ENCODE measurements at regions not wholly inside any gene's neighbourhood (a gene's known extent, or its start where the extent isn't known, plus 50 kb on each side); places are given as distances from the start of the nearest gene placed in this dataset.
"Not testable (repeated sequence)": the region's sequence is repeated elsewhere in the genome, so short reads cannot be mapped to it uniquely, and the experiment has no call there.

DNA sequence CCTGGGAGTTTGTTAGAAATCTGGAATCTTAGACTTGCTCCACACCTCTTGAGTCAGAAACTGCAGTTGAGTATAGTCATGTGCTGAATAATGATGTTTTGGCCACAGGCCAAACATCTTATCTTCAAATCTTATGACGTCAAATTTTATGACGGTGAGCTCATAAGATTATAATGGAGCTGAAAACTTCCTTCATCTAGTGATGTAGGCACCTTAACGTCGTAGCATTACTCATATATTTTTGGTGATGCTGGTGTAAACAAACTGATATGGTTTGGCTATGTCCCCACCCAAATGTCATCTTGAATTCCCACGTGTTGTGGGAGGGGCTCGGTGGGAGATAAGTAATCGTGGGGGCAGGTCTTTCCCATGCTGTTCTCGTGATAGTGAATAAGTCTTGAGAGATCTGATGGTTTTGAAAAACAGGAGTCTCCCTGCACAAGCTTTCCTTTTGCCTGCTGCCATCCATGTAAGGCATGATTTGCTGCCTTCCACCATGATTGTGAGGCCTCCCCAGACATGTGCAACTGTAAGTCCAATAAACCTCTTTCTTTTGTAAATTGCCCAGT, 268.0 kb upstream of the PROK2 start:
- DNase-seq (ENCODE audit: low read depth), result no peak

DNA sequence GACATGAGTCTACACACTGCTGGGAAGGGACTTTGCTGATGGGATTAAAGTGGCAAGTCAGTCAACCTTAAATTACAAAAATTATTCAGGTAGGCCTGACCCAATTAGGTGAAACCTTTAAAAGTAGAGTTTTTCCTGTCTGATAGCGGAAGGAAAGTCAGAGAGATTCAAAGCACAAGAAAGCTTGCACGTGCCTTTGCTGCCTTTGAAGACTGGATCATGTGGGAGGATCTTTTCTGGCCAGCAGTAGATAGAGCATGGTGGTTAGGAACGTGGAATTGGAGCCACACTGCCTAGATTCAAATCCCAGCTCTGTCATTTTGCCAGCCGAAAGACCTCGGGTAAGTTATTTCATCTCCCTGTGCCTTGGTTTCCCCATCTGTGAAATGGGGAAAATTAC, 265.8 kb upstream of the PROK2 start:
- no peak for DNase-seq (ENCODE audit: low read depth)

DNA sequence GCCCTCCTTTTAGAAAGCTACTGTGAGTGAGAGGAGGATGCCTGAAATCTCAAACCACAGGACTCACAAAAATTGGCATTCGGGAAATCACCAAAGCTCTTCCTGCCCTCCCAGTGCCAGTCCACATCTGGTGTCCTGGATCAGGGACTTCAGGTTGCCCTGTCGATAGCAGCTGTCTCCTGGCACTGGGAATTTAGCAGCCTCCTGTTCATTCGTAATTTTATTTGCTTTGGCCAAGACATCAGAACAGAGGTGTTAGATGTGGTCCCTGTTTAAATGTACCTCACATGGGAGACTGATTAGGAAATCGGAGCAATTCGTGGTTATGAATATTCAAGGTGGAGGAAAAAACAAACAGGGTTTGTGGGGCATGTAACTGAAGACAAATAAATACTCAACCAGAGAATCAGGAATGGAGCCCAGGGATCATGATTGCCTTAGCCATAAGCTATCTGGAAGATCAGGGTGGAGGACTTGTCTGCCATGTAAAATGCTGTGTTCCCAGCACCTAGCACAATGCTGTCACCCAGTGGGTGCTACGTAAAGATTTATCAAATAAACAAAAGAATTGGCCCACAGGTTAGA, 265.2 kb upstream of the PROK2 start:
- no peak for DNase-seq (ENCODE audit: low read depth)

DNA sequence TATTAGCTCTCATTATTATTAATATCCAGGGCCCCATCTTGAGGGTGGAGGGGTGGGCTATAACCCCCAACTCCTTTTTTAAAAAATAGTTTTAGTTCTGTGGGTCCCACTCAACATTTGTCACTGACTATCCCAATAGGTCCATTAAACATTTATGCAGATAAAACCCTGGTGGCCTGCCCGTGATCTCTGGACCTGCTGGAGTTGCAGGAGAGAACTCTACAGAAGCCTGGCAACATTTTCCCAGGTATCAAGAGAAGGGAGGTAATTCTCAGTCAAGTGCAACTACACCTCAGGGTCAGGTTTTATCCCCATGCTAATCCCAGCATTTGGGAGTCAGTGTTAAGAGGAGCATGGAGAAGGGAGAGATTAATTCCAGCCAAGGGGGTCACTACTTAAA, 264.4 kb upstream of the PROK2 start:
- DNase-seq (ENCODE audit: low read depth), result no peak

DNA sequence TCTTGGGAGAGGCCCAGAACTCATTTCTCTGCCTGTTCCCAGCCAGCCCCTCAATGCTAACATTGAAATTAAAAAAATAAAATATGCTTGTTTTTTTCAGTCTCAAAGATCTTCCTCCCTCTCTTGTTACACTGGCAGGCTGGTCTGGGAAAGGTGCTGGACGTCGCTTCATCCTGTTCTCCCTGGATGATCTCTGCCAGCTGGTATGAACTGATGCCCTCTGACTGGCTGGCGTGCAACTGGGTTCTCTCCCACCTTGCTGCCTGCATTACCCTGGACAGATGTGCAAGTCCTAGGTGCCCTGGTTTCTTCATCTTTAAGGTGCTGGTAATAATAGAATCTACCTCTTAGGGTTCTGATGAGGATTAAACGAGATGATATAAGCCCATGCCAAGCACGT, 263.9 kb upstream of the PROK2 start:
- DNase-seq (ENCODE audit: low read depth), result no peak

DNA sequence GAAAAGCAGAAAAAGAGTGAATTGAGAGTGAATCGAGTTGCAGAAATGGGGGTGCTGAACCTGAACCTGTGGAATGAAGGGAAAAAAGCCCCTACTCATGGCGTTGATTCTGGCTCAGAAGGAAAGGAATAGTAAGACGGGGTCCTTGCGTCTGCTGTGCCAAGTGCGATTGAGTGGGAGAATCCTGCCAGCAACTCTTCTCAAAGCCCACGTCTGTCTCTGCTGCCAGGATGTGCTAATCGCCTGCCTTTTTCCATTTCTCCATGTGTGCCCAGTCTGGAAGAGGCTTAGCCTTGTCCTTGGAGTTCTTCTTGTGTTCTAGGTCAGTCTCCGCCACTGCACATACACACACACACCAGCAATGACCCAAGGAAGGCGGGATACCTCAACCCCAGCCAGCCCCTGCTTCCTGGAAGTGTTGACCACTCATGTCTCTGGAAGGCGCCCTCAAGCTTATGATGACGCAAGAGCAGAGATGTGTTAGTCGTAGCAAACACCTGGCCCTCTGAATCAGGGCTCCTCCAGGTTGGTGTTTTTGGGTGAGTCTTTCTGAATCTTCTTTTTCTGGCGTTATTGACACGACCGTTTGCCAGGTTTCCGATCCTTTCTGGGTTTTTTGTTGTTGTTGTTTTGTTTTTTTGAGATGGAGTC, 262.4 kb upstream of the PROK2 start:
- DNase-seq (ENCODE audit: low read depth), result no peak

DNA sequence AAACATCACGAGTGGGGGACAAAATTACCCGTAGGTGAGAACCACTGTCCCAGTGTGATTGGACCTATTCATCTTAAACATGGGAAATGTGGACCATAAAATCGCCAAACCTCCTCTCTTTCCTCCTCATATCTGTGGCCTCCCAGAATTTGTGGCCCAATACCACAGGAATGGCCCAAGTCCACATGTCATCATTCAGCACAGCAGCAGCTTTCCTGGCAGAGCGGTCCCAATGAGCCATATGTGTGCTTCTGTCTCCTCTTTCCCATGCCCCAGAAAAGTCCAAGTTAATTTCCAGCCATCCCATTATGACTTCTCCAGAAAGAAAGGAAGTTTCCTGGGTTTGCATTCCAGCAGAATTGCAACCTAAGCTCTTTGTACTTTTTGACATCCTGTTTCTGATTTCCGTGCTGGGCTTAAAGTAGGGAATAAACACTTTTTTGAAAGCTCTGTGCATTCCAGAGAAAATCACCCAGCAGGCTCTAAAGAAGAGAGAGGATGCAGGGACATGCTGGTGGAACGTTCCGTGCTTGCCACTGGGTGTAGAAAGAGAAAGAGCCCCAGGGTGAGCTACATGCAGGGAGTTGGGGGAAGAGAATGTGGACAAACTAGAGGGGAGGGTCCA, 259.4 kb upstream of the PROK2 start:
- DNase-seq (ENCODE audit: low read depth), result peak; percentile 63

DNA sequence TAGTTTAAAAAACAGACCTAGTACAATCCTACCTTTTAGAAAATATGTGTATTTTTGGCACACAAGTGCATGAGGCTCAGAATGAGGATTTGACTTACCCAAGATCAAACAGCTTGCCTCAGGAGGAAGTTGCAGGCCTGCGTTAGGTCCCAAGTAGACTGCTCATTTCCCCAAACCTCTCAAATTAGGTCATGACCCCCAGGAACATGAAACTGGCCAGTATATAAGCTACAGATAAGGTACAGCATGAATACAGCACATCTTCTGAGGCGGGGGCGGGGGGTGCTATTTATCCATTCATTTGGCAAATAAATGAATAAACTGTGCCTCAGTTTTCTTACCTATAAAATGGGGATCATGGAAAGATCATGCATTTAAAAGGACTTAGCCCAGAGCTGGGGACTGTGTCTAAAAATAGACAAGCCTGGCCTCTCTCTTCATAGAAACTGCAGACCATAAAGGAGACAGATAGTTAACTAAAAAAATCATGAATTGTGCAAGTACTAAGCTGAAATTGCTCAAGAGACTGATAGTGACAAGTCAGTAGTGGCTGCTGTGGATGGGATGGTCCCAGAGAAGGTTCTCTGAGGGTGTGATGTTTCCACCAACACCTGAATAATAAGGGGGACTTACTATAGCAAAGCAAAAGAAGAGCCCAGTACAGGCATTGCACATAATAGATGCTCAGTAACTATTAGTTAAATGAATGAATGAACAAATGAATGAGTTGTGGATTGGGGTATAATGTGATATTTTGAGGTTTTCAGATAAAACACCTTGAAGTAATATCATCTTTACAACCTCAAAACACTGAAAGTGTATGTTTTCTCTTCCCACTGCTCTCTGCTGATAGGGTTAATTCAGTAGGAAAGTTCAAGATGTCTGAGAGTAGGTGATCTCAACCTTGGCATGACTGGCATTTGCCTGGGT, 258.5 kb upstream of the PROK2 start:
- DNase-seq (ENCODE audit: low read depth), result no peak

DNA sequence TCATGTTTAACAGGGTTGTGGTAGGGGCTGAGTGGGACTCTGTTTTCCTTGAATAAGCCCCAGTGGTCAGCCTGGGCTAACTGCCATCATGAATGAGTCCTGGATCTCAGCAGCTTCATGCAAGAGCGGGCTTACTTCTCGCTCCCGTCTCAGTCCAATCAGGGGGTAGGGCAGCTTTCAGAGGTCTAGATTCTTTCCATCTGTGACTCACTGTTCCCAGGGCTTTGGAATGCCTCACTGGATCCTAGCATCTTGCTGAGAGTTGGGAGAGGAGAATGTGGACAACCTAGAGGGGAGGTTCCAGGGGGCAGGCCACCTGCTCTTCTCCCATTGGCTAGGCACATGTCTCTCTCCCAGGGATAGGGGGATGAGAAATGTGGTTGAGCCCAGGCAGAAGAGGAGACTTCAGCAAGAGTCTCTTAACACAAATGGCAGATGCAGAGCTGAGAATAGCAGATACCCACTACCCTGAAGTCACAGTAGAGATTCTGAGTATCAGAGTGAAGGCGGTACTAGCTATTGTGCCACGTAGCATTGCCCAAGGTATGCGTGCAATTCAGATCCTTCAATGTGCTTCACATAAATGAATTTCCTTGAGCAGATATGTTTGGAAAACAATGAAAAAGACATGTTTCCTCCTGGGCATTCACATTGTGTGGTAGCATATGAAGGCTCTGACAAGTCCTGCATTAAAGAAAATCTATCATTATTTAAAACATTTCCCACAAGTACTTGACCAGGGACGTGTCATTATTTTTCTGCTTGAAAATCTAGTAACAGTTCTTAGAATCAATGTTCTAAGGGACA, 257.7 kb upstream of the PROK2 start:
- peak; percentile 78 for DNase-seq (ENCODE audit: low read depth)

DNA sequence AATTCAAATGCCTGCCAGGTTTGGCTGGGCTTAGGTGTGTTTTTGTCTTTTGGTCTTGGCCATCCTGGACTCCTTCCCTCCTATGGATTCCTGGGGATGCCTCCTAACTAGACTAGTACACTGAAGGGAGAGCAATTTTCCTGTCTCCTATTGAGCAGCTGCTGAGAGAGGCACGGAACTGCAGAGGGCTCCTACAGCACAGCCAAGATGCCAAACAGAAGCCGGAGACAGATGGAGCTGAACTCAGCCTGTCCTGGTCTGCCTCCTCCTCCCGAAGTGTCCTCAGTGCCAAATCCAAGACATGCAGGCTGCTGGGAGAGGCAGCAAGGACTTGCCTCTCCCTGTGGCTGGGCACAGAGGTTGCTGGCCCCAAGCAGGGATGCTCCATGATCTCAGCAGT, 256.6 kb upstream of the PROK2 start:
- no peak for DNase-seq (ENCODE audit: low read depth)

DNA sequence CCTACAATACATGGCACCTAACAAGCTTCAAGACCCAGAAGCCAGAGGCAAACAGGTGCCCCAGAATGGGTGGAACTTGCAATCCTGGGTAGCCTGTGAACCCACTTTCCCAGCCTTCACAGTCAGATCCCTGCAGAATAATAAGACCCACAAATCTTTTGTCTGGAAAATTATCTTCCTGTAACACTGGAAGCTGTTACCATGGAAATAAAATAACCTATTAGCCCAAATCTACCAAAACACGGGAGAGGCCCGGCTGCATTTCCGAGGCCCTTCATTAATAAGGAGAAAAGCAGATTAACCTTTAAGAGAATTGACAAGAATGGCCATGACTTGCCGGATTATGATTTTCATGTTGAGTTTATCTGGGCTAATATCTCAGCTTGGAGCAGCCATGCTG, 256.1 kb upstream of the PROK2 start:
- DNase-seq (ENCODE audit: low read depth), result no peak

DNA sequence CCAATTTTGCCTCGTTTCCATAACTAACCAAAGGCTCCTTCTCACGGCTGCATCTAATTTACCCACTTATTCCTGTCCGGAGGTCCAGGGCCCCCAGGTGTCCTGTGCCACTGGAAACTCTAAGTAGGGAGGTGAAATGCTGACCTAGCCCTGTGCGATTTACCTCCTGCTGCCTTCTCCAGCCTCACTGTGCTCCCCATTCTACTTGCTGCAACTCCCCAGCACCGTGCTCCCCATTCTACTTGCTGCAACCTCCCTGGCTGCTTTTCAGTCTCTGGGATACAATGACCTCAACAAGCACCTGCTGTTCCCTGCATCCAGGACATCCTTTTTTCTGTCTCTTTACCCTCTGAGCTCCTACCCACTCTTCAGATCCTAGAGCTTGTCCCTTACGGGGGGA, 254.7 kb upstream of the PROK2 start:
- no peak for DNase-seq (ENCODE audit: low read depth)

DNA sequence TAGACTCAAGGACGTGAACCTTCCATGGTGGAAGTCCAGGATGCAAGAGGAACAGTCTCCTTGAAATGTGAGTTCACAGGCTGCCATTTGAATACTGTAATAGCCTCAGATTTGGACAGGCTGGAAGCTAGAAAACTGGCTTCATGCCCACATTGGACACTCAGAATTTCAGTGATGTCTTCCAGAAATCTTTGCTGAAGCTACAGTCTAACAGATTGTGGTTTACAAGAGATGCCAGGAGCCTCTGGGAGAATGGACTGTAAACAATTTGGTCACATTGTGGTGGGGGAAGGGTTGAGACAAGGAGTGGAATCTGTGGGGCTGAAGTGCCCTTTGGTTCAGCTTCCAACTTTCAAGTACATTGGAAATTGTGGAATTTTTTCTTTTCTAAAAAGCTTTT, 252.0 kb upstream of the PROK2 start:
- peak; percentile 80 for DNase-seq (ENCODE audit: low read depth)

DNA sequence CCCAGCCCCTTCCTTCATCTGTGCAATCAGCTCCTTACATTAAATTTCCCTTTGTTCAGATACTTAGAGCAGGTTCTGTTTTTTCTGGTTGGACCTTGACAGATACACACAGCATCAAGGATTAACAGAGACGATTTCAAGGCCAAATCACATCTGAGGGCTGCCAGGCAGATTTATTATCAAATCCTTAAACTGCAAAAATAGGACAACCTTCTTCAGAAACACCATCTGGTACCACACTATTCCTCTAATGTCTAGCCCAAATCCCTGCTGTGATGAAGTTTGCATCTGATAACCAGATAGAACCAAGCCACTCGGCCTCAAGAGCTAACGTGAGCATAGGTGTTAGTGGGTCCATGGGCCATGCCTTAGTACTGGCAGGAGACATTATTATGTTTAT, 250.7 kb upstream of the PROK2 start:
- no peak for DNase-seq (ENCODE audit: low read depth)

DNA sequence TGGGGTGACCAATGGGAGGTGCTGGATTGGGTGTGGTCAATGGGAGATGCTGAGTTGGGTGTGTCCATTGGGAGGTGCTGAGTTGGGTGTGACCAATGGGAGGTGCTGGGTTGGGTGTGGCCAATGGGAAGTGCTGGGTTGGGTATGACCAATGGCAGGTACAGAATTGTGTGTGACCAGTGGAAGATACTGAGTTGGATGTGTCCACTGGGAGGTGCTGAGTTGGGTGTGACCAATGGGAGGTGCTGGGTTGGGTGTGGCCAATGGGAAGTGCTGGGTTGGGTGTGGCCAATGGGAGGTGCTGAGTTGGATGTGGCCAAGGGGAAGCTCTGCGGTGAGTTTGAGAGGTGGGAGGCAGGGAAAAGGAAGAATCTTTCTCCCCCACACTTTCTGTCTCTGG, 250.0 kb upstream of the PROK2 start:
- no peak for DNase-seq (ENCODE audit: low read depth)

DNA sequence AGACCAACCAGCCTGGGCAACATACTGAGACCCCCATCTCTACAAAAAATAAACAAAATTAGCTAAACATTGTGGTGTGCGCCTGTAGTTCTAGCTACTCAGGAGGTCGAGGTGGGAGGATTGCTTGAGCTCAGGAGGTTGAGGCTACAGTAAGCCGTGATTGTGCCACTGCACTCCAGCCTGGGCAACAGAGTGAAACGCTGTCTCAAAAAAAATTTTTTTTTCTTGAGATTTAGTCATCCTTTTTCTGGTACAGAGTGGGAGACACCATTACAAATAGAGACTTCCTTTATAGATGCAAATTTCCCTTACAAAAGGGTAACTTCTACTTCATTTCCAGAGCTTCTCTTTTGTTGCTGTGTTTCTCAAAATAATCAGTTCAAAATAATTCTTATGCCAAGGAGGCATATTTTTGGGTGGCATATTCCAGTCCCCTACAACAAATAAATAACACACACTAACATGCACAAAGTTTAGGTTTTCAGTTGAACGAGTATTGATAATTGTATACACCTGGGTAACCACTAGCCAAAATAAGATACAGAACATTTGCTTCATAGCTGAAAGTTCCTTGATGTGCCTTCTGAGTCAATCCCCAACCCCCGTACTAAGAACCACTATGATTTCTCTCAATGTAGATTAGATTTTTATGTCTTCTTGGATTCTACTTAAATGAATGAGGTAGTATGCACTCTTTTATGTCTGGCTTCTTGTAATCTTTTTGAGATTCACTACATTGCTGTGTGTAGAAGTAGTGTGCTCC, 248.9 kb upstream of the PROK2 start:
- no peak for DNase-seq (ENCODE audit: low read depth)

DNA sequence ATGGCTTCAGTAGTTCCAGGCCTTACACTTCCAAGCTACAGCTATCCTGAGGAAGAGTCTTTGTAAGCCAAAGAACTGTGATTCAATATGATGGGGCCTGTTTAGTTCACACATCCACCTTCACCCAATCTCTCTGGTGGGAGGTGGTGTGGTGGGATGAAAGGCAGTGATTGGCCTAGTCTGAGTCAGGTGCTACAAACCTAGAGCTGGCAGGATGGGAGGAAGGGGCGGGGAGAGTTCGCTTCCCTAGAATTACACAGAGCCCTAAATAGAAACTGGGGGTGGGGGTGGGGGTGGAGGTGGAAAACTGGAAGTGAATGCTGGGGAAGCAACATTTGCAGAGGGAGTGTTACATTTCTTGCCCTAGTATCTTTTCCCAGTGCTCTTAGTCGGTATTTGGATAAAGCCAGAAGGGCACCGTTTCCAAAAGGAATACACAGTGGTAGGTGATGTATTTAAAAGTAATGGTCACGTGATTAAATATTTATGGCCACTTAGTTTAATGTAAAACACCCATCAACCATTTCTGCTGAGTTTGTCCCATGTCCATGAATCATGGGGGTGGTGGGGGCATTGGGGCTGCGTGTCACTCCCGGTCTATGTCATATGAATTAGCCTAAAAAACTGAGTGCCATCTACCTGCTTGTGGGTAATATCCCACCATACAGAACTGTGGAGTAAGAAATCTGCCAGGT, 247.6 kb upstream of the PROK2 start:
- no peak for DNase-seq (ENCODE audit: low read depth)

DNA sequence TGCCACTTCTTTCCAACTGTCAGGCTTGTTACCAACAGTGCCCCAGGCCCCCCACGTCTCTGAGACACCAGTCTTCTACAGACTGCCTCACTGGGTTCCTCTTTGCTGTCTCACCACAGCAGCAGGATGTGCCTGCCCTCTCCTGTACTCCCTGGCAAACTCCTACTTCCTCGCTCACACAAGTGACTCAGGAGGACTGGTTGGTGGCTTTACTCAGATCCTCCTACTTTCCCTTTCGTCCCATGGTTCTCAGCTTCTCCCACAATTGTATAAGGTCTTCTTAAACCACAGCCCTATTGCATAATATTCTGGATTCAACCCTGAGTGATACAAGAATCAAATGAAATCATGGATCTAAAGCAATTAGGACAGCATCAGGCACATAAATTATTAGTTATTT, 246.6 kb upstream of the PROK2 start:
- DNase-seq (ENCODE audit: low read depth), result no peak

DNA sequence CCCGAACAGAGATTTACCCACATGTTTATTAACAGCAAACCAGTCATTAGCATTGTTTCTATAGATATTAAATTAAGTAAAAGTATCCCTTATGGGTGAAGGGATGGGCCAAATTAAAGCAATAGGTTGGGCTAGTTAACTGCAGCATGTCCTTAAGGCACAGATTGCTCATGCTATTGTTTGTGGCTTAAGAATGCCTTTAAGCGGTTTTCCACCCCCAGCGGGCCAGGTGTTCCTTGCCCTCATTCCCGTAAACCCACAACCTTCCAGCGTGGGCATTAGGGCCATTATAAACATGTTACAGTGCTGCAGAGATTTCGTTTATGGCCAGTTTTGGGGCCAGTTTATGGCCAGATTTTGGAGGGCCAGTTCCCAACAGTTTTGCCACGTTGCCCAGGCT, 245.3 kb upstream of the PROK2 start:
- not testable (repeated sequence) for DNase-seq (ENCODE audit: low read depth)

DNA sequence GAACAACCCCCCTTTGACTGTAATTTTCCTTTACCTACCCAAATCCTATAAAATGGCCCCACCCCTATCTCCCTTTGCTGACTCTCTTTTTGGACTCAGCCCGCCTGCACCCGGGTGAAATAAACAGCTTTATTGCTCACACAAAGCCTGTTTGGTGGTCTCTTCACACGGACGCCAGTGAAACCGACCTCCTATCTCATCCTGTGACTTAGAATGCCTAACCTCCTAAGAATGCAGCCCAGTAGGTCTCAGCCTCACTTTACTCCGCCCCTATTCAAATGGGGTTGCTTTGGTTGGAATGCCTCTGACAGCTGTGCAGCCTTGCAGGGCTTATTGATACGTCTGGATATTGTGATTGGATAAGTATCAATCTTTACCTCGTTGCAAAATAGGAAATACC, 243.8 kb upstream of the PROK2 start:
- DNase-seq (ENCODE audit: low read depth), result not testable (repeated sequence)
